ENCODE measurements at regions not wholly inside any gene's neighbourhood (a gene's known extent, or its start where the extent isn't known, plus 50 kb on each side); places are given as distances from the start of the nearest gene placed in this dataset.

DNA sequence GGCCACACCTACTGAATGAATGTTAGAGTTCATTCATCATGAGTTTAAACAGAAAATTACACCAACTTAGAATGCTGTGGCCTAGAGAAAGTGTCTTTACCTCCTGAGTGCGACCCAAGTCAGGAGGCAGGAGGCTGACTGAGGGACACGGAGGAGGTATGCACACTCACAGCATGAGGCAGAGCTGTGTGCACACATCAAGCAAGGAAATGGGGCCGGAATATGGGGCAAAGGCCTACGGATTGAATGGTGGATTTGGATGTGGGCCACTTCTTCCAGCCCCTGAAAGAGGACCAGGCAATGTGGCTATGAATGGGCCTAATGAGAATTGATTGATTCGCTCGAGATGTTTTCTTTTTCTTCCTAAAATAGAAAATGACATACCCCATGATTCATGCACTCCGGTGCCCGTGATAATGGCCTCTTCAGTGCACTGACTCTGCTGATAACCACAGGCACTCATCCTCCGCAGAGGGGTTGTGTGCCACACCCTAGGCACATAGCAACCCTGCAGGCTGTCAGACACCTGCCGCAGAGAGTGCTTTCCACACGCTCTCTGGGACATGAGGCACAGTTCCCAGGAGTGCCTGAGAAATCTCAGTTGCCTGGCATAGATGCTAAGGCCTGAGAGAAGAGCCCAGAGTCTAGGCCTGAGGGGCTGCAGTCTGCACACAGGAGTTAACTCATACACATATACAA, 155.5 kb downstream of the GLUL start (continued):
- TF ChIP-seq, protein P1, sequence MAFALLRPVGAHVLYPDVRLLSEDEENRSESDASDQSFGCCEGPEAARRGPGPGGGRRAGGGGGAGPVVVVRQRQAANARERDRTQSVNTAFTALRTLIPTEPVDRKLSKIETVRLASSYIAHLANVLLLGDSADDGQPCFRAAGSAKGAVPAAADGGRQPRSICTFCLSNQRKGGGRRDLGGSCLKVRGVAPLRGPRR (CRISPR knock-in tag; IDR thresholded peaks at IDR 0.05), result no peak
- TF ChIP-seq, protein P2, sequence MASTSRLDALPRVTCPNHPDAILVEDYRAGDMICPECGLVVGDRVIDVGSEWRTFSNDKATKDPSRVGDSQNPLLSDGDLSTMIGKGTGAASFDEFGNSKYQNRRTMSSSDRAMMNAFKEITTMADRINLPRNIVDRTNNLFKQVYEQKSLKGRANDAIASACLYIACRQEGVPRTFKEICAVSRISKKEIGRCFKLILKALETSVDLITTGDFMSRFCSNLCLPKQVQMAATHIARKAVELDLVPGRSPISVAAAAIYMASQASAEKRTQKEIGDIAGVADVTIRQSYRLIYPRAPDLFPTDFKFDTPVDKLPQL (IDR thresholded peaks at IDR 0.05; ENCODE audit: extremely low read depth, insufficient read length), result no peak
- TF ChIP-seq NFIC (IDR thresholded peaks at IDR 0.05) (peak; percentile 86), CBFB (CRISPR knock-in tag; IDR thresholded peaks at IDR 0.05) (no peak), ZC3H4 (CRISPR knock-in tag; IDR thresholded peaks at IDR 0.05; ENCODE audit: borderline replicate concordance) (no peak), PTBP1 (IDR thresholded peaks at IDR 0.05; ENCODE audit: low read depth, low read length) (0 out of 2 replicates have a peak, but pooled peaks have one; percentile 23), RFX1 (IDR thresholded peaks at IDR 0.05) (peak; percentile 69), NR1H2 (CRISPR knock-in tag; IDR thresholded peaks at IDR 0.05) (no peak), DIDO1 (tag; IDR thresholded peaks at IDR 0.05; ENCODE audit: low read depth) (no peak), RB1 (IDR thresholded peaks at IDR 0.05; ENCODE audit: low read depth) (peak; percentile 26; the same call in 1 of the 2 replicates)
- TF ChIP-seq, protein P3, sequence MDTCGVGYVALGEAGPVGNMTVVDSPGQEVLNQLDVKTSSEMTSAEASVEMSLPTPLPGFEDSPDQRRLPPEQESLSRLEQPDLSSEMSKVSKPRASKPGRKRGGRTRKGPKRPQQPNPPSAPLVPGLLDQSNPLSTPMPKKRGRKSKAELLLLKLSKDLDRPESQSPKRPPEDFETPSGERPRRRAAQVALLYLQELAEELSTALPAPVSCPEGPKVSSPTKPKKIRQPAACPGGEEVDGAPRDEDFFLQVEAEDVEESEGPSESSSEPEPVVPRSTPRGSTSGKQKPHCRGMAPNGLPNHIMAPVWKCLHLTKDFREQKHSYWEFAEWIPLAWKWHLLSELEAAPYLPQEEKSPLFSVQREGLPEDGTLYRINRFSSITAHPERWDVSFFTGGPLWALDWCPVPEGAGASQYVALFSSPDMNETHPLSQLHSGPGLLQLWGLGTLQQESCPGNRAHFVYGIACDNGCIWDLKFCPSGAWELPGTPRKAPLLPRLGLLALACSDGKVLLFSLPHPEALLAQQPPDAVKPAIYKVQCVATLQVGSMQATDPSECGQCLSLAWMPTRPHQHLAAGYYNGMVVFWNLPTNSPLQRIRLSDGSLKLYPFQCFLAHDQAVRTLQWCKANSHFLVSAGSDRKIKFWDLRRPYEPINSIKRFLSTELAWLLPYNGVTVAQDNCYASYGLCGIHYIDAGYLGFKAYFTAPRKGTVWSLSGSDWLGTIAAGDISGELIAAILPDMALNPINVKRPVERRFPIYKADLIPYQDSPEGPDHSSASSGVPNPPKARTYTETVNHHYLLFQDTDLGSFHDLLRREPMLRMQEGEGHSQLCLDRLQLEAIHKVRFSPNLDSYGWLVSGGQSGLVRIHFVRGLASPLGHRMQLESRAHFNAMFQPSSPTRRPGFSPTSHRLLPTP (IDR thresholded peaks at IDR 0.05; ENCODE audit: borderline replicate concordance, extremely low read depth, insufficient read length), result no peak
- TF ChIP-seq, protein P4, sequence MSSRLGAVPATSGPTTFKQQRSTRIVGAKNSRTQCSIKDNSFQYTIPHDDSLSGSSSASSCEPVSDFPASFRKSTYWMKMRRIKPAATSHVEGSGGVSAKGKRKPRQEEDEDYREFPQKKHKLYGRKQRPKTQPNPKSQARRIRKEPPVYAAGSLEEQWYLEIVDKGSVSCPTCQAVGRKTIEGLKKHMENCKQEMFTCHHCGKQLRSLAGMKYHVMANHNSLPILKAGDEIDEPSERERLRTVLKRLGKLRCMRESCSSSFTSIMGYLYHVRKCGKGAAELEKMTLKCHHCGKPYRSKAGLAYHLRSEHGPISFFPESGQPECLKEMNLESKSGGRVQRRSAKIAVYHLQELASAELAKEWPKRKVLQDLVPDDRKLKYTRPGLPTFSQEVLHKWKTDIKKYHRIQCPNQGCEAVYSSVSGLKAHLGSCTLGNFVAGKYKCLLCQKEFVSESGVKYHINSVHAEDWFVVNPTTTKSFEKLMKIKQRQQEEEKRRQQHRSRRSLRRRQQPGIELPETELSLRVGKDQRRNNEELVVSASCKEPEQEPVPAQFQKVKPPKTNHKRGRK (tag; IDR thresholded peaks at IDR 0.05), result no peak
- TF ChIP-seq, protein P5, sequence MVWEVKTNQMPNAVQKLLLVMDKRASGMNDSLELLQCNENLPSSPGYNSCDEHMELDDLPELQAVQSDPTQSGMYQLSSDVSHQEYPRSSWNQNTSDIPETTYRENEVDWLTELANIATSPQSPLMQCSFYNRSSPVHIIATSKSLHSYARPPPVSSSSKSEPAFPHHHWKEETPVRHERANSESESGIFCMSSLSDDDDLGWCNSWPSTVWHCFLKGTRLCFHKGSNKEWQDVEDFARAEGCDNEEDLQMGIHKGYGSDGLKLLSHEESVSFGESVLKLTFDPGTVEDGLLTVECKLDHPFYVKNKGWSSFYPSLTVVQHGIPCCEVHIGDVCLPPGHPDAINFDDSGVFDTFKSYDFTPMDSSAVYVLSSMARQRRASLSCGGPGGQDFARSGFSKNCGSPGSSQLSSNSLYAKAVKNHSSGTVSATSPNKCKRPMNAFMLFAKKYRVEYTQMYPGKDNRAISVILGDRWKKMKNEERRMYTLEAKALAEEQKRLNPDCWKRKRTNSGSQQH (CRISPR knock-in tag; IDR thresholded peaks at IDR 0.05), result no peak
- TF ChIP-seq, protein P6, sequence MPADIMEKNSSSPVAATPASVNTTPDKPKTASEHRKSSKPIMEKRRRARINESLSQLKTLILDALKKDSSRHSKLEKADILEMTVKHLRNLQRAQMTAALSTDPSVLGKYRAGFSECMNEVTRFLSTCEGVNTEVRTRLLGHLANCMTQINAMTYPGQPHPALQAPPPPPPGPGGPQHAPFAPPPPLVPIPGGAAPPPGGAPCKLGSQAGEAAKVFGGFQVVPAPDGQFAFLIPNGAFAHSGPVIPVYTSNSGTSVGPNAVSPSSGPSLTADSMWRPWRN (IDR thresholded peaks at IDR 0.05; ENCODE audit: low read depth), result no peak; the same call in 1 of the 2 replicates

Data from K562 (cell line).